NOMO-1 treated with DMSO at 0.1 percent for 48 hours (cell line): ENCODE measurements at regions not wholly inside any gene's neighbourhood (a gene's known extent, or its start where the extent isn't known, plus 50 kb on each side); places are given as distances from the start of the nearest gene placed in this dataset.
"Not testable (repeated sequence)": the region's sequence is repeated elsewhere in the genome, so short reads cannot be mapped to it uniquely, and the experiment has no call there.

Source experiments
- DNase-seq: peaks from one replicate; lab custom pipeline; 2025; ENCODE audit not compliant: unreplicated experiment; lab: John Stamatoyannopoulos, UW

GRCh38 chr5:3120028-3120427, 368.6 kb upstream of the IRX2 start:
- DNase-seq, result no peak

GRCh38 chr5:3119435-3119834, 368.0 kb upstream of the IRX2 start:
- no peak for DNase-seq

- no peak for DNase-seq
Measured at GRCh38 chr5:3118340-3118739, 366.9 kb upstream of the IRX2 start.

GRCh38 chr5:3116366-3116765, 364.9 kb upstream of the IRX2 start:
- no peak for DNase-seq

- DNase-seq, result no peak
Measured at GRCh38 chr5:3114467-3114866, 363.0 kb upstream of the IRX2 start.

- DNase-seq, result no peak
Measured at GRCh38 chr5:3110371-3110770, 358.9 kb upstream of the IRX2 start.

- no peak for DNase-seq
Measured at GRCh38 chr5:3107156-3107611, 355.7 kb upstream of the IRX2 start.

- DNase-seq, result no peak
Measured at GRCh38 chr5:3105581-3105980, 354.1 kb upstream of the IRX2 start.

GRCh38 chr5:3105172-3105571, 353.7 kb upstream of the IRX2 start:
- DNase-seq, result no peak

GRCh38 chr5:3104429-3105060, 353.1 kb upstream of the IRX2 start:
- DNase-seq, result no peak

GRCh38 chr5:3103262-3103811, 351.9 kb upstream of the IRX2 start:
- DNase-seq, result no peak

- DNase-seq, result no peak
Measured at GRCh38 chr5:3102531-3102930, 351.1 kb upstream of the IRX2 start.

GRCh38 chr5:3101561-3101960, 350.1 kb upstream of the IRX2 start:
- DNase-seq, result no peak

- DNase-seq, result no peak
Measured at GRCh38 chr5:3100921-3101551, 349.6 kb upstream of the IRX2 start.

- DNase-seq, result no peak
Measured at GRCh38 chr5:3099954-3100353, 348.5 kb upstream of the IRX2 start.

GRCh38 chr5:3099526-3099925, 348.0 kb upstream of the IRX2 start:
- no peak for DNase-seq

- no peak for DNase-seq
Measured at GRCh38 chr5:3098821-3099220, 347.3 kb upstream of the IRX2 start.

GRCh38 chr5:3092664-3093063, 341.2 kb upstream of the IRX2 start:
- DNase-seq, result no peak

GRCh38 chr5:3092211-3092610, 340.7 kb upstream of the IRX2 start:
- DNase-seq, result no peak

- DNase-seq, result no peak
Measured at GRCh38 chr5:3091040-3091774, 339.7 kb upstream of the IRX2 start.

- DNase-seq, result not testable (repeated sequence)
Measured at GRCh38 chr5:3090305-3090704, 338.8 kb upstream of the IRX2 start.

GRCh38 chr5:3080366-3080765, 328.9 kb upstream of the IRX2 start:
- DNase-seq, result no peak
